Adrenal gland (tissue), 9 donors: ENCODE measurements at regions not wholly inside any gene's neighbourhood (a gene's known extent, or its start where the extent isn't known, plus 50 kb on each side); places are given as distances from the start of the nearest gene placed in this dataset.

ENCODE experiments used
- DNase-seq, 7 donors: peaks; one replicate each; pipeline ENCODE4 v3.0.0-alpha.2; 2019 to 2020
- H3K27ac ChIP-seq, 5 donors: fragments of 200-600 bp; sonication (generic) in 4 of 5; 1 replicate in 3 of 5; 2 replicates in 2 of 5; pipeline versions ENCODE4 v1.5.1 to v1.8.0; 2016 to 2020; ENCODE audit warnings: mild to moderate bottlenecking in 1 of 5
- H3K27me3 ChIP-seq: fragments of 200-600 bp; 2 replicates; pipeline ENCODE4 v1.8.0; 2021
- H3K36me3 ChIP-seq, 2 donors: fragments of 200-600 bp; replicated peaks in 1 of 2; 1 replicate in 1 of 2; 2 replicates in 1 of 2; pipeline versions ENCODE4 v1.5.1 to v1.8.0; 2018 to 2022
- H3K4me1 ChIP-seq, 2 donors: fragments of 200-600 bp; replicated peaks in 1 of 2; 1 replicate in 1 of 2; 2 replicates in 1 of 2; pipeline versions ENCODE4 v1.5.1 to v1.8.0; 2018 to 2021
- H3K4me3 ChIP-seq, 4 donors: fragments of 200-600 bp; sonication (generic) in 3 of 4; one replicate each; pipeline ENCODE4 v1.5.1; 2016 to 2018
- H3K9me3 ChIP-seq, 3 donors: fragments of 200-600 bp; sonication (generic) in 1 of 3; replicated peaks in 1 of 3; 1 replicate in 2 of 3; 2 replicates in 1 of 3; pipeline versions ENCODE4 v1.5.1 to v1.8.0; 2016 to 2021
- POLR2A ChIP-seq, 2 donors: fragments of 450-650 bp; IDR thresholded peaks; one replicate each; pipeline ENCODE4 v1.6.1; 2017; ENCODE audit warnings: antibody characterized with exemption in 2 of 2, mild to moderate bottlenecking in 2 of 2, moderate library complexity in 1 of 2
- WGBS, 4 donors: extraction: QIAGEN DNeasy Blood & Tissue Kit in 2 of 4; methylation state at CpG; one replicate each; pipeline versions ENCODE4 v1.1.5 to v1.1.7; 2013 to 2017; 5-methylcytosine and 5-hydroxymethylcytosine counted together
- intact Hi-C, 2 donors: fragments of 100-400 bp; cut with DNase I; formaldehyde crosslinking; loops; one replicate each; pipeline versions ENCODE4 v1.14.1 to v1.15.0; 2022 to 2023
- TF ChIP-seq, protein P1 (sequence below), 6 experiments: fragments of 450-650 bp in 4 of 6; fragments of 200-600 bp in 2 of 6; sonication (generic) in 1 of 6; IDR thresholded peaks; 1 replicate in 5 of 6; 2 replicates in 1 of 6; pipeline versions ENCODE4 v1.5.1 to v1.8.0; 2016 to 2021; ENCODE audit warnings: antibody characterized with exemption in 6 of 6, mild to moderate bottlenecking in 2 of 6, moderate library complexity in 1 of 6
- donor health status: healthy with polysubstance abuse.
- donor health status: Bipolar disorder and iron deficiency.
- donor health status: DM: yes; HTN: yes; CAD: no.
- donor health status: DM: no; HTN: no; CAD: no.
- donor health status: DM: no; HTN: no; CAD: no.

DNA sequence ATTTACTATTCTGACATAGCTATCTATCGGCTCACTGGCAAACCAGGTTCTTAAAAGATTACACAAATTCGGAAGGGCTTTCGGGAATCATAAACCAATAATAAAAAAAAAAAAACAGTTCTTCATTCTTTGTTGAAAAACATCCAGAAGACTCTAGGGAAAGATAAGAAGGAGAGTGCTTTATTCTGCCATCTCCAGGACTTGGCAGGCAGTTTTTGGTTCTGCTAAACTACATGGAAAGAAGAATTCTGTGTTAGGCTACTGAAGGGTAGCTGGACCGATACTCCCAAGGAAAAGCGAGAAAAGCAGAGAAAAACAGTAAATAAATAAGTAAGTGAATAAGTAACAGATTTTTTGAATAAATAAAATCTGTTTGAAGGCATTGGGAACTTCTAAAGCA lies 423.5 kb upstream of the KLF6 start:
- Histone ChIP-seq H3K9me3 (no peaks in the 10 kb centered on the region), H3K4me3 (no peak overlapping the region), H3K4me1 (no peaks in the 10 kb centered on the region), H3K36me3 (no peaks in the 10 kb centered on the region), H3K27me3 (no peaks in the 10 kb centered on the region), H3K27ac (no peak overlapping the region)
- intact Hi-C loops: no loop called here
- no peak for TF ChIP-seq POLR2A (IDR thresholded peaks at IDR 0.05)
- TF ChIP-seq, protein P1, sequence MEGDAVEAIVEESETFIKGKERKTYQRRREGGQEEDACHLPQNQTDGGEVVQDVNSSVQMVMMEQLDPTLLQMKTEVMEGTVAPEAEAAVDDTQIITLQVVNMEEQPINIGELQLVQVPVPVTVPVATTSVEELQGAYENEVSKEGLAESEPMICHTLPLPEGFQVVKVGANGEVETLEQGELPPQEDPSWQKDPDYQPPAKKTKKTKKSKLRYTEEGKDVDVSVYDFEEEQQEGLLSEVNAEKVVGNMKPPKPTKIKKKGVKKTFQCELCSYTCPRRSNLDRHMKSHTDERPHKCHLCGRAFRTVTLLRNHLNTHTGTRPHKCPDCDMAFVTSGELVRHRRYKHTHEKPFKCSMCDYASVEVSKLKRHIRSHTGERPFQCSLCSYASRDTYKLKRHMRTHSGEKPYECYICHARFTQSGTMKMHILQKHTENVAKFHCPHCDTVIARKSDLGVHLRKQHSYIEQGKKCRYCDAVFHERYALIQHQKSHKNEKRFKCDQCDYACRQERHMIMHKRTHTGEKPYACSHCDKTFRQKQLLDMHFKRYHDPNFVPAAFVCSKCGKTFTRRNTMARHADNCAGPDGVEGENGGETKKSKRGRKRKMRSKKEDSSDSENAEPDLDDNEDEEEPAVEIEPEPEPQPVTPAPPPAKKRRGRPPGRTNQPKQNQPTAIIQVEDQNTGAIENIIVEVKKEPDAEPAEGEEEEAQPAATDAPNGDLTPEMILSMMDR (IDR thresholded peaks at IDR 0.05): no peak
- DNase-seq: no peak
- WGBS, 4 donors: 62 to 81% (median 75%) methylated on average over 5 of the region's 5 CpGs

DNA sequence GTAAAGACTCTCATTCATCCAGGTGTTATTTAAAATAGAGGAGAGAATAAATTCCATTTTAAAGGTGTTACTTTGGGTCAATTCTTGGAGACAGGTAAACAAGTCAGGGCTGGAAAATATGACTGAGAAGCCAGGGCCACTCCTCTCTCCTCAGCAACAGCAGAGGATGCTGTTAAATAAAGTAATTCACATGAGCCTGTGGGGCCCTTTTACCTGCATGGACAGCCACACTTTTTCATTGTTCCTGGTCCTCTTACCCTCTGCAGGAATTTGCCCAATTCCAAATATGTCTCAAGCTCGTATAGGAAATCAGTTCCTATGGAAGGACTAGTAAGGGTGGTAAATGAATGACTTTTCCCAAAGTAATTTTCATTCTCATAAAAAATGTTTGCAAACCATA lies 420.1 kb upstream of the KLF6 start:
- WGBS, 4 donors: 70 to 83% (median 73%) methylated on average over 1 of the region's 1 CpG
- Histone ChIP-seq H3K36me3 (no peaks in the 10 kb centered on the region), H3K4me3 (no peak overlapping the region), H3K27ac (no peak overlapping the region), H3K9me3 (no peaks in the 10 kb centered on the region), H3K27me3 (no peaks in the 10 kb centered on the region), H3K4me1 (no peaks in the 10 kb centered on the region)
- no peak for DNase-seq
- no peak for TF ChIP-seq POLR2A (IDR thresholded peaks at IDR 0.05)
- TF ChIP-seq, protein P1 (IDR thresholded peaks at IDR 0.05): no peak
- intact Hi-C loops: no loop called here

DNA sequence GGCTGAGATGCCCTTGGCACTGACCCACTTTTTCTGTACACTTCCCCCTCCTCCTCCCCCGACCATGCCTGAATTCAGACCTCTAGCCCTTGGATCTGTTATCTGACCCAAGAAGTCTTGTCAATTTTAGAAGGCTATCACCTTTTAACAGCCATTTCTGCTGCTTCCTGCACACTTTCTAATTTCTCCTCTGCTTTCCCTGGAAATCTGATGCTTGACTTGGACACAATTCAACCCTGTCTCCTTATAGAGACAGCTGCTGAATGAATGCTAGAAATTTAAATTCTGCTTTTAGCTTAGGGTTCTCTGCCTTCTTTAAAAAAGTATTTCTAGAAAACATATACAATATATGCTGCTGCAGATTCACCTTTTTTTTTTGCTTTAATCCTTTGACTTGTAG lies 417.9 kb upstream of the KLF6 start:
- no peak overlapping the region for H3K27ac ChIP-seq
- intact Hi-C loops: no loop called here
- no peak overlapping the region for H3K4me3 ChIP-seq
- no peaks in the 10 kb centered on the region for H3K27me3 ChIP-seq
- TF ChIP-seq, protein P1 (IDR thresholded peaks at IDR 0.05): no peak
- TF ChIP-seq POLR2A (IDR thresholded peaks at IDR 0.05): no peak
- no peaks in the 10 kb centered on the region for H3K9me3 ChIP-seq
- H3K4me1 ChIP-seq: no peaks in the 10 kb centered on the region
- no peaks in the 10 kb centered on the region for H3K36me3 ChIP-seq
- WGBS, 4 donors: 29 to 61% (median 36%) methylated on average over 1 of the region's 1 CpG
- no peak for DNase-seq

DNA sequence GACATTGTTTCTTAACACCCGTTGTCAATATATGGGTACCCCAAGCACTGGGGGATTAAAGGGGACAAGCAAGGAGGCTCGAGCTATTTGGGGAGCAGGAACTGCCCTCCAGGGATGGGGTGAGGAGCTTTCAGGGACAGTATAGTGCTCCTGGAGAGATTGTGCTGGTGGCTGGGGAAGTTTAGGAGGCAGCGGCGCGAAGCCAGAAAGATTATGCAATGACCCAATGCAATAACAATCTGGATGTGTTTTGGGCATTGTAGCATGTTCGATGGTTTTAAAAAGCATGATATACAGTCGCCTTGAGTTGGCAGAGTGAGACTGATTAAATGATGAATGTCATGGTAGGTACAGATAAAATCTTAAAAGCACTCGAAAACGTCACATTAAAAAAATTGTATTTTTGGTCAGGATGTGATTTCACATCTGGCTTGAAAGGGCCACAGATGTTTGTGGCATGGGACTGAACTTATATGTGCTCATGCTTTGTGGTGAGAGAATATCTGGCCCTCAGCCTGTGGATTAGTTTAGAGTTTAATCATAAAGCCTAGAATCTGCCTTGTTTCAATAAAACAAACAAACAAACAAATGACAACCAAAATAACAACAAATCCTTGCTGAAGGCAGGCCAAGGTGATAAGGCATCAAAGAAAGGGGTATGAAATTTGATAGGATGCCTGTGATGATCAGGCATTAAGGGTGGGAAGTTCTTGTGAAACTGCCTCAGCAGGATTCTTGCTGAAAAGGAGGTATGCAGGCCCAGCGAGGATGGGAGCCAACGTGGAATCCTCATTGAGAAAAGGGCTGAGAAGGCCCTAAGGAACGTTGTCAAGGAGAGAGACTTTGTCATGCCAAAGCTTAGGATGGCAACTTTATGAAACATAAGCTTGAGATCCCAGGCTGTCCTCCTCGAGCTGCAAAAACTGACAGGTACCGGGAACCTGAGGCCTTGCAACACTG lies 417.1 kb upstream of the KLF6 start:
- no peaks in the 10 kb centered on the region for H3K4me1 ChIP-seq
- no peaks in the 10 kb centered on the region for H3K36me3 ChIP-seq
- H3K9me3 ChIP-seq: no peaks in the 10 kb centered on the region
- intact Hi-C loops: no loop called here
- WGBS, 4 donors: 69 to 74% (median 71%) methylated on average over 14 of the region's 14 CpGs
- TF ChIP-seq POLR2A (IDR thresholded peaks at IDR 0.05): no peak
- TF ChIP-seq, protein P1 (IDR thresholded peaks at IDR 0.05): no peak
- DNase-seq: no peak
- no peak overlapping the region for H3K27ac ChIP-seq
- no peak overlapping the region for H3K4me3 ChIP-seq
- no peaks in the 10 kb centered on the region for H3K27me3 ChIP-seq
